ENCODE measurements at regions not wholly inside any gene's neighbourhood (a gene's known extent, or its start where the extent isn't known, plus 50 kb on each side); places are given as distances from the start of the nearest gene placed in this dataset.

GRCh38 chr10:118471863-118472262 lies 123.6 kb downstream of the PRLHR start:
- no peak for DNase-seq

DNA sequence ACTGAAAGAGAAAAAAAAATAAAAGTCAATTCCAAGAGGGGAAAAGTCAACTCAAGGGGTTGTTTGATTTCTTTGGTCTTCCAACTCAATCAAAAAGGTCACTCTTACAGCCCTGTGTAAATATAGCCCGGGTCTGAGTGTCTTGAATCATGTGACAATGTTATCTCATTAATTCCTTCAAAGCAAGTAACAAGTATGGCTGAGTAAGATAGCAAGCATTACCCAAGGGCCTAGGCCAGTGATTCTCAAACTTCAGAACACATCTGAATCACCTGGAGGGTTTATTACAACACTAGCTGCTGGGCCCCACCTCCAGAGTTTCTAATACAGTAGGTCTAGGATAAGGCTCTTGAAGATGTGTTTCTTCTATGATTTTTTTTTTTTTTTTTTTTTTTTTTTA lies 125.0 kb downstream of the PRLHR start:
- DNase-seq, result no peak

GRCh38 chr10:118467200-118467599 lies 125.1 kb upstream of the FAM204A start:
- DNase-seq, result no peak

DNA sequence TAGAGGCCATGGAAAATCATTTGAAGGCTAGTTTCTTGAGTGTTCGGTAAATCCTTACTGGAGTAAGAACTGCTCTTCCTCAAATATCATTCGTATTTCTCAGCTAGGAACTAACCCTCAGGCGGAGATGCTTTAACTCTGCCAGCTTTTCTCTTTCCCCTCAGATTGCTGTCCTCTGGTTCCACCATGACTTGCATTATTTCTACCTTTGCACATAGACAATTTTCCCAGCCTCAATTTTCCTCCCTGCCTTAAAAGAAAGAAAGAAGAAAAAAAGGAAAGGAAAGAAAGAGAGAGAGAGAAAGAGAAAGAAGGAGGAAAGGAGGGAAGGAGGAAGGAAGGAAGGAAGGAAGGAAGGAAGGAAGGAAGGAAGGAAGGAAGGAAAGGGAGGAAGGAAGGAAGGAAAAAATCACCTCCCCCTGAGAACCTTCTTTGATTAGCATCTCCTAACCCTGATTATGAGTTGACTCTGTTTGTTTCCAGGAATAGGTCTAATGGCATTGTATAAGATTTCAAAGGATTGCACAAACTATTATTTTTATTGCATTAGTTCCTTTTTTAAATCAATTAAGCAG lies 123.3 kb upstream of the FAM204A start:
- no peak for DNase-seq

GRCh38 chr10:118463740-118464139 lies 121.6 kb upstream of the FAM204A start:
- DNase-seq, result no peak

DNA sequence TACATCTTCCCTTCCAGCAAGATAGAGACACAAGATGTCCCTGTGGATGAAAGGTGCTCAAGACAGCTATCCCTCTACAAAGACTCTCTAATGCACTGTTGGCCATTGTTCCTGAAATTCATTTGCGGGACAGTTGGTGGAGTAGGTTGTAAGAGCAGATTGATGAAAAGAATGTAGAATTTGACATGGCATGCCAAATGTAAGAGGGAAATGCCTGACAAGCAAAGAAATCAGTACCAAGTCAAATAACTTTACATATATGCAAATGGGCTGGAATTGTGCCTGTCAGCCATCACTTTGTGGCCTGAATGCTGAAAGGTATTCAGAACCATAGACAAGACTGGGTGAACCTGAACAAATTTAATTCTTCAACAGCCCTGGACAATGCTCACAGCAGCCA lies 120.3 kb upstream of the FAM204A start:
- no peak for DNase-seq

DNA sequence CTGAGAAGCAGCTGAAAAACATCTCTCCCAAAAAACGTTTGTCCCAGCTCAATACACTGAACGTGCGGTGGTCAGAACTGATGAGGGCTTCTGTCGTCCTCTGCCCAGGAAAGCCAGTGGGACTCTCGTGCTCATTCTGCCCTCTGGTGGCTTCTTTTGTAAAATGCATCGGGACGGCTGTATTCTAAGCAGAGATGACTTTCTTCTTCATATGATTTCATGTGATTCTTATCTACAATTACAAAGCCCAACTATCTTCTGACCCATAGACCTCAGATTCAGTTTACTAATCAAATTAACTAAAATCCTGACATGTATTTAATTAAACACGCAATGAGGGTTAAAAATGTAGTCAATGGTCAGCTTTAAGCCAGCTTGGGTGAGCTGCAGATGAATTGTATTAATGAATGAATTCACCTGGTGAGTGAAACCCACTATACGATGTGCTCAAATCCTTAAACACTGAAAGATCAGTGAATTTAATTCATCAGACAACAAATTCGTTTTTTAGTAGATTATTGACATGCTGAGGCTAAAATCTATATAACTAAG lies 117.6 kb upstream of the FAM204A start:
- DNase-seq, result peak in 45 of 56 donors; percentile 2 to 82 (median 26)

GRCh38 chr10:118458957-118459641 lies 117.0 kb upstream of the FAM204A start:
- DNase-seq, result no peak

GRCh38 chr10:118457824-118458428 lies 115.8 kb upstream of the FAM204A start:
- no peak for DNase-seq

- DNase-seq, result no peak
Measured at GRCh38 chr10:118455181-118455695, 113.1 kb upstream of the FAM204A start.

DNA sequence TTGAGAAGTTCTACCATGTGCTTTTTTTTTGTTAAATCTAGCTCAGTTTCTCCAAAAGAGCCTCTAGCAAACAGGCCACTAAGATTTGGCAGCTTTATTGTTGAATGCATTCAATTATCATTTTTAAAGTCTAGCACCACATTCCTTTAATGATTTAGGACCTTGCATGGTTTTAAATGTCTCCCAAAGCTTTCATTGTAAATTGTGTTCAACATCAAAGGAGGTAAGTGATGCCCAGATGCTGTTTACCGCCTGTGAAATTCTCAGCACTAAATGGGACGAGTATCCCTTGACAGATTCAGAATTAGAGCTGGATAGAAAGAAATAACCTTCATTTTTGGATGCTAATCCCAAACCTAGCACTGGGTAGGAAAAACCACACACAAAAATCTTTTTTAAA lies 112.1 kb upstream of the FAM204A start:
- no peak for DNase-seq

GRCh38 chr10:118452098-118452497 lies 110.0 kb upstream of the FAM204A start:
- no peak for DNase-seq

GRCh38 chr10:118449521-118449920 lies 107.4 kb upstream of the FAM204A start:
- no peak for DNase-seq

GRCh38 chr10:118448744-118449143 lies 106.6 kb upstream of the FAM204A start:
- no peak for DNase-seq

DNA sequence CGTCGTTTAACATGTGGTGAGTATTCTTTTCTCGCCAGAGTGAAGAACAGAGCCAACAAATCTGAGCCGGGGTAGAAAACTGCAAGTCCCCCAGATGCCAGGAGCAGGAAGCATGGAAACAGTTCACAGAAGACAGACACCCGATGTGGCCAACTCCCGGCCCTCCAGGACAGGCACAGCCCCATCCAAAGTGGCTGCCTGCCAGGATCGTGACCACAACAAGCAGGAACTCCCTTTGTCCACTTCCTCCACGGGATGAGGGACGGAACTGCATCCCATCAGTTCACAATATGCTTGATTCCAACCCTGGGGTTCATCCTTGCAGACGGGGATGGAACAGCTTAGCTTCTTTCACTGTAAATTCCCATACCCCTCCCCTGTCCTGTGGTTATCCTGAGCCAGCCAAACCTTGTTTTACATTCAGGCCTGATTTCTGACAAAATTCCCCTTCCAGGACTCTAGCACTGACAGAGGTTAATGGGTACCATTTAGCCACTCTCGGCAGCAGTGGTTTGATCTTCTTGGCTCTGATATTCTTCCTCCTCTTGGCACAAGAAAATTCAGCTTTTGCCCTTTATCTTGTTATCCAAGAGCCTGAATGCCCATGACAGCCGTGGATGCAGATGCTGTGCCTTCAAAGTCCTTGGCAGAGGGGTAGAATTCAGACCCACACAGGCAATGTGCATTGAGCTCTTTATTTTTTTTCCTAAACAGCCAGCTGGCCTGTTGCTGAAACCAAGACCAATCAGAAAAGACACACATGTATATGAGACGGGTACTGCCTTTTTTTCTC lies 105.5 kb upstream of the FAM204A start:
- DNase-seq, result peak in 31 of 56 donors; percentile 1 to 51 (median 11)

DNA sequence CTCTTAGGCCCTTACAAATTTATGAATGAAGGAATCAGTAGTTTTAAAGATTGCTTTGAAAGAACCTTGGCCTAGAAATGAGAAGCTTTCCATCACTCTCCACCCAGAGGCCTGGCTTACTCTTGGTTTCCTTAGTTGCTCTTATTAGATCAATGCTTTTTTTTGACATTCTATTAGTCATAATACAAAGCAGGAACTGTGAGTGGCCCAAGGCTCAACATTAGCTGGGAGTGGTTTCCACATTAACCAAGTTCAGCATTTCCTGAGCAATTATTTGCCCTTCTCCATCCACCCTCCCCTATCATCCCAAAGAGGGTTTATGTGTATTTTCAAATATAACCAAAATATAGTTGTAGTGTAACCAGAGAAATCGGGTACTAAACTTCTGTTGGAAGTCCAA lies 103.4 kb upstream of the FAM204A start:
- no peak for DNase-seq

- no peak for DNase-seq
Measured at GRCh38 chr10:118444069-118444468, 101.9 kb upstream of the FAM204A start.

GRCh38 chr10:118442032-118442431 lies 99.9 kb upstream of the FAM204A start:
- no peak for DNase-seq

GRCh38 chr10:118439824-118440223 lies 97.7 kb upstream of the FAM204A start:
- no peak for DNase-seq

DNA sequence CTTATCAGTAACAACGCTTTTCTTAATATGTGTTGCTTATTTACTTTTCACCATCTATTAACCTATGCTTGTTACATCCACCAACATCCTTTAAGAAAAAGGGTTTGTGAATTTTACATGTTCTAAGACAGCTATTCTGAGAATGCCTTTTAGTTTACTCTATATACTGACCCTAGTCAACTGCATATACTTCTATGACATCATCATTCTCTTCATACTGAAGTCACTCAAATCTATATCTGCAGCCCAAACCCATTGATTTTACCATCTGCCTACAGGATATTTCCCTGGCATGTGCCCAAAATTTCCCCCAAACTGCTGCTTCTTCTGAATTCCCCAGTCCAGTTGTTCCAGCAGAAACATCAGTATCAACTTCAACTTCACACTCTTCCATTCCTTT lies 94.6 kb upstream of the FAM204A start:
- DNase-seq, result no peak

DNA sequence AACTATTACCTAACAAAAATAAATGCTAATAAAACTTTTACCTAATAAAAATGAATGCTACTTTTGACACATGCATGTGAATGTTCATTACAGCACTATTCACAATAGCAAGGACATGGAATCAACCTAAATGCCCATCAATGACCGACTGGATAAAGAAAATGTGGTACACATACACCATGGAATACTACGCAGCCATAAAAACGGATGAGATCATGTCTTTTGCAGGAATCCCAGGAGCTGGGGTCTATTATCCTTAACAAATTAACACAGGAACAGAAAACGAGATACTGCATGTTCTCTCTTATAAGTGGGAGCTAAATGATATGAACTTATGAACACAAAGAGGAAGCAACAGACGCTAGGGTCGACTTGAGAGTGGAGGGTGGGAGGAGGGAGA lies 88.1 kb upstream of the FAM204A start:
- DNase-seq, result no peak
